ENCODE measurements at regions not wholly inside any gene's neighbourhood (a gene's known extent, or its start where the extent isn't known, plus 50 kb on each side); places are given as distances from the start of the nearest gene placed in this dataset.
"Not testable (repeated sequence)": the region's sequence is repeated elsewhere in the genome, so short reads cannot be mapped to it uniquely, and the experiment has no call there.

- no peak overlapping the region for H3K4me3 ChIP-seq (ENCODE audit: low read depth, low read length)
- no peak for DNase-seq (ENCODE audit: low read depth)
- TF ChIP-seq CTCF (conservative IDR thresholded peaks at IDR 0.05; ENCODE audit: low read depth, low read length): no peak
Measured at GRCh38 chr2:192655916-192656315, 461.2 kb upstream of the TMEFF2 start.

DNA sequence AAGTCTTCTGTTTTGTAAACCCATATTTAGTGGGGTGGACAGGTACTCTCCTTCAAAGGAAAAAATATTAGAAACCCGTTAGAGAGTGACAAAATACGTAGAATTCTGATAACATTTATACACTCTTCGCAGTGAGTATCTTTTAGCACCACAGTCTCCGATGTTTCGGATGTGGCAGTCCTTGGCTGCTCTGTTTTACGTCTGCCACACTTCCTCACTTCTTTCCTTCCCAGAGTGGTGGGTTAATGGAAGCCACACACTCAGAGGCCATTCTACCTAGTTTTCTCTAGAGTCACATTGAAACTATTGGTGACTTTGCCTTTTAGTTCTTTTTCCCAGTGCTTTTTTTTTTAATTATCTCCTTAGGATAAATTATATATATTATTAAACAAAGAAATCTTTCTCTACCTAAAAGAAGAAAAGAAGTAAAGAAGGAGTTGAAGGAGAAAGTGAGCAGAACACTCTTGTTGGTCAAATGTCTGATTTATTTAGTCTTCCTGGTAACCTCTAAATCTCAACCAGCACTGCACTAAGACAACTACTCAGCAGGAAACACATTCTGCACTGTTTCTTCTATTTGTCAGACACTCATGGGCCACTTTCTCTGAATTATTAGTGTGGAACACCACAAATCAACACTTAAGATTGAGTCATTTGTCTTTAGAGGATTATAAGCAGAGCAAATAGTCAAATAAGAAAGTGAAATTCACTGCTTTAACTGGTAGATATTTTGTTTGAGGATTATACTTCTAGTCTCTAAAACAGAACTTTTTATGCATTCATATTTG lies 451.3 kb upstream of the TMEFF2 start:
- no peak for TF ChIP-seq CTCF (conservative IDR thresholded peaks at IDR 0.05; ENCODE audit: low read depth, low read length)
- no peak for DNase-seq (ENCODE audit: low read depth)

DNA sequence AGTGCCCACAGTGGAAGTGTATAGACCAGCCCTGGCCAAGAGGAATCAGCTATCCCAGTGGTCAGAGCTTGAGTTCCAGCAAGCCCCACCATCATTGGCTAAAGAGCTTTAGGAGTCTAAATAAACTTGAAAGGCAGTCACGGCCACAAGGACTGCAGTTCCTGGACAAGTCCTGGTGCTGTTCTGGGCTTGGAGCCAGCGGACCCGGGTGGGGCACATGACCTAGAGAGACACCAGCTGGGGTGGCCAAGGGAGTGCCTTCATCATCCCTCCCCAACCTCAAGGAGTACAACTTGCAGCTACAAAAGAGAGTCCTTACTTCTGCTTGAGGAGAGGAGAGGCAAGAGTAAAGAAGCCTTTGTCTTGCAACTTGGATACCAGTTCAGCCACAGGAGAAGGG lies 439.8 kb upstream of the TMEFF2 start:
- DNase-seq (ENCODE audit: low read depth): no peak
- no peak for TF ChIP-seq CTCF (conservative IDR thresholded peaks at IDR 0.05; ENCODE audit: low read depth, low read length)

More for the DNA sequence above, 451.3 kb upstream of the TMEFF2 start:
- no peak overlapping the region for H3K4me3 ChIP-seq (ENCODE audit: low read depth, low read length)

DNA sequence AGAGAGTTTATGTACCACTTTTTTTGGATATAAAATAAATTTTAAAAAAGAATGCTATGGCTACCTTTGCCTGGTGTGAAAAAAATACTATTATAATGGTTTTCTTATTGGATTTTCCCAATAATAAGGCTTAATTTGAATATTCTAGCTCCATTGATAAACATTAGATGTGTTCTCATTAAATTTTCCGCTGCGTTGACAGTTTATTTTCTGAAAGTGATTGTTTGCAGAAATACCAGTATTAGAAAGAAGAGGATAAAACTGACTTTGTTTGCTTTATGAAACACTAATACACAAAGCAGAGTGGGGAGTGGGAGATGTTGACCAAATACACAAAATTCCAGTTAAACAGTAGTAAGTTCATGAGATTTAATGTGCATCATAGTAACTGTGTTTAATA lies 433.3 kb upstream of the TMEFF2 start:
- DNase-seq (ENCODE audit: low read depth): no peak
- TF ChIP-seq CTCF (conservative IDR thresholded peaks at IDR 0.05; ENCODE audit: low read depth, low read length): no peak
- no peak overlapping the region for H3K4me3 ChIP-seq (ENCODE audit: low read depth, low read length)

More for the DNA sequence above, 439.8 kb upstream of the TMEFF2 start:
- no peak overlapping the region for H3K4me3 ChIP-seq (ENCODE audit: low read depth, low read length)

DNA sequence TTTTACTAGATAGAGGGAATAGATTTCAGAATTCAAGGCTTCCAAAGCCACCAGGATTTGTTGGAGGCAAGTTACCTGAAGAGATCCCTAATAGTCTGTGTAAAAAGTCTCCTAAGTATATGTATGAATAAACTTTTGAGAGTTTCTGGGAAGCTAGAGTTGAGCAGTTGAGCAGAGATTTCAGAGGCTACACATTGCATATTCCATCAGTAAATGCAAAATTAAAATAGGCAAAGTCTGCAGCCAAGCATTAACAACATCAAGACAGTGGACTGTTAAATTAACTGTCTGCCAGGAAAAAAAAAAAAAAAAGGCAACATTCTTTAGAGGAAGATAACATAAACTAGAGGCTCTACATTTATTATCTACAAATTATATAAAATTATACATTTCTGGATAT lies 420.4 kb upstream of the TMEFF2 start:
- H3K4me3 ChIP-seq (ENCODE audit: low read depth, low read length): no peak overlapping the region
- no peak for TF ChIP-seq CTCF (conservative IDR thresholded peaks at IDR 0.05; ENCODE audit: low read depth, low read length)
- no peak for DNase-seq (ENCODE audit: low read depth)

- H3K4me3 ChIP-seq (ENCODE audit: low read depth, low read length): no peak overlapping the region
- DNase-seq (ENCODE audit: low read depth): no peak
- TF ChIP-seq CTCF (conservative IDR thresholded peaks at IDR 0.05; ENCODE audit: low read depth, low read length): no peak
Measured at GRCh38 chr2:192604295-192604694, 409.6 kb upstream of the TMEFF2 start.

DNA sequence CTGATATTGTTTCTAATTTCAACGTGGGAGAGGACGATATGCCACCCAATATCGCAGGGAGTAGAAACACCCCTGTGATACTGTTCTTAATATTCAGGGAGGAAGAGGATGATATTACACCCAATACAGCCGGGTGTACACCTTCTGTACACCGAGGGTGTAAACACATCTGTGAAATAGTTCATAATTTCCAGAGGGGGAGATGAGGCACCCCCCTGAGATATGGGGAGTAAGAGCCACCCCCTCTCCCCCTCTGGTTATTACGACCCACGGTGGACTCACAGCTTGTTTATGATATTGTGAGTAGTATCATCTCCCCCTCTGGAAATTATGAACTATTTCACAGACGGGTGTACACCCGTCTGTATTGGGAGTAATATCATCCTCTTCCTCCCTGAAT lies 403.9 kb upstream of the TMEFF2 start:
- not testable (repeated sequence) for H3K4me3 ChIP-seq (ENCODE audit: low read depth, low read length); DNase-seq (ENCODE audit: low read depth)

Measured in choroid plexus epithelial cell (primary cell).